Duodenal mucosa (tissue), 2 donors: ENCODE measurements at regions not wholly inside any gene's neighbourhood (a gene's known extent, or its start where the extent isn't known, plus 50 kb on each side); places are given as distances from the start of the nearest gene placed in this dataset.

Experiments used
- H3K27ac ChIP-seq: one replicate; pipeline ENCODE4 v1.7.0; 2013; ENCODE audit warnings: low read depth, low read length
- H3K27me3 ChIP-seq, 2 donors: one replicate each; pipeline ENCODE4 v1.7.0; 2013; ENCODE audit warnings: low read length in 2 of 2, control low read depth in 1 of 2; ENCODE audit not compliant: insufficient read depth in 2 of 2, control insufficient read depth in 1 of 2
- H3K36me3 ChIP-seq, 2 donors: one replicate each; pipeline ENCODE4 v1.7.0; 2013; ENCODE audit warnings: low read length in 2 of 2, control low read depth in 1 of 2; ENCODE audit not compliant: insufficient read depth in 2 of 2, control insufficient read depth in 1 of 2
- H3K4me1 ChIP-seq, 2 donors: one replicate each; pipeline ENCODE4 v1.7.0; 2013; ENCODE audit warnings: low read length in 2 of 2, control low read depth in 1 of 2; ENCODE audit not compliant: insufficient read depth in 2 of 2, control insufficient read depth in 1 of 2
- H3K4me3 ChIP-seq, 2 donors: one replicate each; pipeline ENCODE4 v1.7.0; 2013; ENCODE audit warnings: low read length in 2 of 2, low read depth in 1 of 2
- H3K9ac ChIP-seq, 2 donors: one replicate each; pipeline ENCODE4 v1.7.0; 2013; ENCODE audit warnings: low read length in 2 of 2, low read depth in 1 of 2
- H3K9me3 ChIP-seq, 2 donors: one replicate each; pipeline ENCODE4 v1.7.0; 2013; ENCODE audit warnings: low read length in 2 of 2, control low read depth in 1 of 2; ENCODE audit not compliant: control insufficient read depth in 1 of 2

- Histone ChIP-seq H3K9ac (no peak overlapping the region), H3K9me3 (no peaks in the 10 kb centered on the region), H3K27me3 (no peaks in the 10 kb centered on the region), H3K4me3 (no peak overlapping the region), H3K27ac (no peak overlapping the region), H3K36me3 (no peaks in the 10 kb centered on the region), H3K4me1 (no peaks in the 10 kb centered on the region)
These were observed 58.3 kb upstream of the AMPD3 start for GRCh38 chr11:10396771-10397170.

GRCh38 chr11:10397226-10397987 lies 57.7 kb upstream of the AMPD3 start:
- Histone ChIP-seq H3K9me3 (no peaks in the 10 kb centered on the region), H3K4me3 (no peak overlapping the region), H3K27me3 (no peaks in the 10 kb centered on the region), H3K27ac (no peak overlapping the region), H3K4me1 (no peaks in the 10 kb centered on the region), H3K36me3 (no peaks in the 10 kb centered on the region), H3K9ac (no peak overlapping the region)

DNA sequence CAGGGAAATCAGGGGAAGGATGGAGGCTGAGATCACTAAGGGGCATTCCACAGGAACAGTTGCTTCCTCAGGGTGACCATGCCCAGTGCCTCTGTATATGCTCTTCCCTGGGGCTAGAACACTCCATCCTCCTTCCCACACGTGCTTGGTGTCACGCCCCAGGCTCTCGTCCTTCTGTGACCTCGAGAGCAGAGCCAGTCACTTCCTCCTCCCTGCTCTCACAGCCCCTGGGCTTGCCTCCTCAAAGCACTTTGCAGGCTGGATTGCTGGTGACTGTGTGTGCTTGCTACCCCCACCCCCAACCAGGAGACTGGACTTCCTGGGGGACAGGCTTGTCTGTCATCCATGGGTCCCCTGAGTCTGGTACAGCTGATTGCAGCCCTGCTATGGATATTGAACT lies 56.5 kb upstream of the AMPD3 start:
- Histone ChIP-seq H3K27me3 (no peaks in the 10 kb centered on the region), H3K9ac (no peak overlapping the region), H3K4me1 (no peaks in the 10 kb centered on the region), H3K4me3 (no peak overlapping the region), H3K9me3 (no peaks in the 10 kb centered on the region), H3K27ac (no peak overlapping the region), H3K36me3 (no peaks in the 10 kb centered on the region)

DNA sequence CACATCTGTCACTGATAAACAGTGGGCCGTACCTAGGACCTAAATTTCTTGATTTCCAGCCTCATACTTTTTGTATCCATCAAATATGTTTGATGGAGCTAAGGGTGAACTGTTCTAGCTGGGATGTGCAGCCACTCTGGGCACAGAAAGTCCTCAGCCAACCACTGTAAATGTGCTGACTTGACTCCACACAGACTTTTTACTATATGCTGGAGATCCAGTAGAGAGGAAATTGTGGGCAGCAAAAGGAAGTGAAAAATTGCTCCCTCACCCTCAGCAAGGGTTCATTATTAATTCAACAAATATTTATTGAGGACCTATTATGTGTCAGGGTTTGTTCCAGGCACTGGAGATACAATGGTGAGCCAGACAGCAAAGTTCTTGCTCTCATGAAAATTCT lies 54.2 kb upstream of the AMPD3 start:
- Histone ChIP-seq H3K36me3 (no peaks in the 10 kb centered on the region), H3K9ac (no peak overlapping the region), H3K4me3 (no peak overlapping the region), H3K9me3 (no peaks in the 10 kb centered on the region), H3K27me3 (no peaks in the 10 kb centered on the region), H3K27ac (no peak overlapping the region), H3K4me1 (no peaks in the 10 kb centered on the region)

DNA sequence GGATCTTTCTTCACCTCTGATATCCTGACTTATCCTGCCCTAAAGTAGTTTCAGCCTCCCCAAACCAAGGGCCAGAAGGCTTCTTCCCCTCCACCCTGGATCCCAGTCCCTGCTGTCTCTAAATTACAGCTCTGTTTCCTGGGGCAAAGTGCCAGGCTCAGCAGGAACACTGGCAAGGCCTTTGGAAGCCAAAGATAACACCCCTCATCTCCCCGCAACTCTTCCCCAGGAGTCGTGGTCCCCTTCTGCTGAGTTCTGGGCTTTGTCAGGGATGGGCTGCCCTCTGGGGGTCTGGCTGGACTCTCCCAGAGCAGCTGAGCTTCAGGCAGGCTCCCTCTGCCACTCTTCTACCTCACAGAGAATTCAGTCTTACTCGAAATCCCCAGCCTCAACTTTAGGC lies 53.8 kb upstream of the AMPD3 start:
- Histone ChIP-seq H3K4me3 (no peak overlapping the region), H3K27me3 (no peaks in the 10 kb centered on the region), H3K36me3 (no peaks in the 10 kb centered on the region), H3K4me1 (peaks cover 0 to 2% of the 10 kb centered on the region in 2 donors), H3K9me3 (no peaks in the 10 kb centered on the region), H3K9ac (no peak overlapping the region), H3K27ac (no peak overlapping the region)

- no peaks in the 10 kb centered on the region for H3K36me3 ChIP-seq
- no peak overlapping the region for H3K27ac ChIP-seq
- no peaks in the 10 kb centered on the region for H3K9me3 ChIP-seq
- no peak overlapping the region for H3K9ac ChIP-seq
- no peaks in the 10 kb centered on the region for H3K27me3 ChIP-seq
- H3K4me3 ChIP-seq: no peak overlapping the region
- peaks cover 2 to 4% of the 10 kb centered on the region in 2 donors for H3K4me1 ChIP-seq
These were observed 53.2 kb upstream of the AMPD3 start for GRCh38 chr11:10401696-10402392.
